Ascending aorta (tissue), 2 donors: ENCODE measurements at regions not wholly inside any gene's neighbourhood (a gene's known extent, or its start where the extent isn't known, plus 50 kb on each side); places are given as distances from the start of the nearest gene placed in this dataset.

Source experiments
- DNase-seq, 2 donors: peaks; one replicate each; pipeline ENCODE4 v3.0.0-alpha.2; 2019; ENCODE audit warnings: low spot score in 2 of 2
- H3K27ac ChIP-seq, 2 donors: fragments of 200-600 bp; sonication (generic); one replicate each; pipeline ENCODE4 v1.5.1; 2016 to 2017; ENCODE audit warnings: mild to moderate bottlenecking in 1 of 2
- H3K27me3 ChIP-seq: fragments of 200-600 bp; sonication (generic); one replicate; pipeline ENCODE4 v1.5.1; 2017
- H3K36me3 ChIP-seq, 2 donors: fragments of 200-600 bp; sonication (generic); one replicate each; pipeline ENCODE4 v1.5.1; 2016
- H3K4me1 ChIP-seq, 2 donors: fragments of 200-600 bp; sonication (generic); one replicate each; pipeline ENCODE4 v1.5.1; 2016 to 2017; ENCODE audit warnings: mild to moderate bottlenecking in 1 of 2
- H3K4me3 ChIP-seq, 2 donors: fragments of 200-600 bp; sonication (generic); one replicate each; pipeline ENCODE4 v1.5.1; 2016 to 2017; ENCODE audit warnings: mild to moderate bottlenecking in 1 of 2
- H3K9me3 ChIP-seq, 2 donors: fragments of 200-600 bp; sonication (generic); one replicate each; pipeline ENCODE4 v1.5.1; 2016
- CTCF ChIP-seq, 3 experiments: fragments of 200-600 bp in 2 of 3; fragments of 450-650 bp in 1 of 3; sonication (generic) in 2 of 3; IDR thresholded peaks; one replicate each; pipeline ENCODE4 v1.5.1; 2016 to 2019; ENCODE audit warnings: antibody characterized with exemption in 3 of 3, mild to moderate bottlenecking in 1 of 3, moderate library complexity in 1 of 3
- intact Hi-C: fragments of 100-400 bp; cut with DNase I; formaldehyde crosslinking; loops from one replicate; pipeline ENCODE4 v1.15.1; 2023

GRCh38 chr9:36764364-36765076, 191.8 kb downstream of the MELK start:
- Histone ChIP-seq H3K4me1 (no peaks in the 10 kb centered on the region), H3K4me3 (no peak overlapping the region), H3K36me3 (no peaks in the 10 kb centered on the region), H3K27ac (no peak overlapping the region), H3K9me3 (no peaks in the 10 kb centered on the region), H3K27me3 (no peaks in the 10 kb centered on the region)
- intact Hi-C loops: no loop called here
- no peak for DNase-seq
- TF ChIP-seq CTCF (IDR thresholded peaks at IDR 0.05): no peak

- DNase-seq: no peak
- Histone ChIP-seq H3K4me1 (no peaks in the 10 kb centered on the region), H3K27me3 (no peaks in the 10 kb centered on the region), H3K9me3 (no peaks in the 10 kb centered on the region), H3K4me3 (no peak overlapping the region), H3K27ac (no peak overlapping the region), H3K36me3 (no peaks in the 10 kb centered on the region)
- intact Hi-C loops: no loop called here
- TF ChIP-seq CTCF (IDR thresholded peaks at IDR 0.05): no peak
These were observed 192.3 kb downstream of the MELK start for GRCh38 chr9:36765077-36765390.

- H3K4me1 ChIP-seq: no peaks in the 10 kb centered on the region
- H3K27ac ChIP-seq: no peak overlapping the region
- no peak for TF ChIP-seq CTCF (IDR thresholded peaks at IDR 0.05)
- no peaks in the 10 kb centered on the region for H3K27me3 ChIP-seq
- intact Hi-C loops: no loop called here
- H3K36me3 ChIP-seq: no peaks in the 10 kb centered on the region
- DNase-seq: peak in 1 of 2 donors; percentile 75
- H3K9me3 ChIP-seq: no peaks in the 10 kb centered on the region
- H3K4me3 ChIP-seq: peak overlapping the region in 1 of 2 donors; percentile 37
These were observed 193.0 kb downstream of the MELK start for GRCh38 chr9:36765468-36766341.

- intact Hi-C loops: no loop called here
- no peak overlapping the region for H3K4me3 ChIP-seq
- H3K4me1 ChIP-seq: no peaks in the 10 kb centered on the region
- DNase-seq: no peak
- no peaks in the 10 kb centered on the region for H3K36me3 ChIP-seq
- no peak for TF ChIP-seq CTCF (IDR thresholded peaks at IDR 0.05)
- H3K27ac ChIP-seq: no peak overlapping the region
- H3K27me3 ChIP-seq: no peaks in the 10 kb centered on the region
- H3K9me3 ChIP-seq: no peaks in the 10 kb centered on the region
These were observed 196.0 kb downstream of the MELK start for GRCh38 chr9:36768677-36769076.

GRCh38 chr9:36770025-36770424, 197.3 kb downstream of the MELK start:
- no peak for DNase-seq

More at GRCh38 chr9:36770025-36770424, 197.3 kb downstream of the MELK start:
- Histone ChIP-seq H3K9me3 (no peaks in the 10 kb centered on the region), H3K36me3 (no peaks in the 10 kb centered on the region), H3K4me1 (no peaks in the 10 kb centered on the region), H3K27ac (no peak overlapping the region), H3K4me3 (no peak overlapping the region), H3K27me3 (no peaks in the 10 kb centered on the region)
- no peak for TF ChIP-seq CTCF (IDR thresholded peaks at IDR 0.05)
- intact Hi-C loops: no loop called here
